BLaER1 treated with 17β-estradiol and CSF1 and Interleukin-3, amounts not matched to agents 10 nM and 100 nM (cell line): ENCODE measurements at regions not wholly inside any gene's neighbourhood (a gene's known extent, or its start where the extent isn't known, plus 50 kb on each side); places are given as distances from the start of the nearest gene placed in this dataset.

ENCODE experiments used
- H3K27ac ChIP-seq, 11 experiments: shearing (Covaris generic); formaldehyde crosslinking; 2 replicates each; pipeline ENCODE4 v1.8.1; 2022
- H3K27me3 ChIP-seq, 11 experiments: shearing (Covaris generic); formaldehyde crosslinking; 2 replicates each; pipeline ENCODE4 v1.8.1; 2022
- H3K36me3 ChIP-seq, 11 experiments: shearing (Covaris generic); formaldehyde crosslinking; 2 replicates each; pipeline ENCODE4 v1.8.1; 2022
- H3K4me1 ChIP-seq, 10 experiments: shearing (Covaris generic); formaldehyde crosslinking; 2 replicates each; pipeline ENCODE4 v1.8.1; 2022
- H3K4me2 ChIP-seq, 11 experiments: shearing (Covaris generic); formaldehyde crosslinking; 2 replicates each; pipeline ENCODE4 v1.8.1; 2022
- H3K4me3 ChIP-seq, 10 experiments: shearing (Covaris generic); formaldehyde crosslinking; 2 replicates each; pipeline ENCODE4 v1.8.1; 2022
- H3K9ac ChIP-seq, 11 experiments: shearing (Covaris generic); formaldehyde crosslinking; 2 replicates each; pipeline ENCODE4 v1.8.1; 2022
- H3K9me3 ChIP-seq, 11 experiments: shearing (Covaris generic); formaldehyde crosslinking; replicated peaks in 1 of 11; 2 replicates each; pipeline ENCODE4 v1.8.1; 2022
- H4K20me1 ChIP-seq, 11 experiments: shearing (Covaris generic); formaldehyde crosslinking; 2 replicates each; pipeline ENCODE4 v1.8.1; 2022
- Cebpa-rat ChIP-seq, 11 experiments: shearing (Covaris generic); IDR thresholded peaks; 2 replicates each; pipeline ENCODE4 v1.8.1; 2022

DNA sequence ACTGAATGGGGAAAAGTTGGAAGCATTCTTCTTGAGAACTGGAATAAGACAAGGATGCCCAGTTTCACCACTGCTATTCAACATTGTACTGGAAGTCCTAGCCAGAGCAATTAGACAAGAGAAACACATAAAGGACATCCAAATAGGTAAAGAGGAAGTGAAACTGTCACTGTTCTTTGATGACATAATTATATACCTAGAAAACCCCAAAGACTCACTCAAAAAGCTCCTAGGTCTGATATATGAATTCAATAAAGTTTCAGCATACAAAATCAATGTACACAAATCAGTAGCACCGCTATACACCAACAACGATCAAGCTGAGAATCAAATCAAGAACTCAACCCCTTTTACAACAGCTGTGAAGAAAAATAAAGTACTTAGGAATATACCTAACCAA is 157.3 kb upstream of the DDHD1 start:
- no peak overlapping the region for H3K4me2 ChIP-seq
- 0 out of 22 replicates have a peak, but pooled peaks cover 0 to 3% (median 0%) of the 10 kb centered on the region in 11 experiments for H3K36me3 ChIP-seq
- H3K4me3 ChIP-seq: no peak overlapping the region
- H3K4me1 ChIP-seq: peaks cover 0 to 14% (median 8%) of the 10 kb centered on the region in 10 experiments; a peak in 12 of 20 replicates
- no peak overlapping the region for H3K27ac ChIP-seq
- no peak for TF ChIP-seq Cebpa-rat (IDR thresholded peaks at IDR 0.05)
- H4K20me1 ChIP-seq: no peaks in the 10 kb centered on the region
- H3K9ac ChIP-seq: no peak overlapping the region
- H3K27me3 ChIP-seq: no peaks in the 10 kb centered on the region
- peaks cover 12 to 38% (median 24%) of the 10 kb centered on the region in 11 experiments; a peak in 20 of 22 replicates for H3K9me3 ChIP-seq

DNA sequence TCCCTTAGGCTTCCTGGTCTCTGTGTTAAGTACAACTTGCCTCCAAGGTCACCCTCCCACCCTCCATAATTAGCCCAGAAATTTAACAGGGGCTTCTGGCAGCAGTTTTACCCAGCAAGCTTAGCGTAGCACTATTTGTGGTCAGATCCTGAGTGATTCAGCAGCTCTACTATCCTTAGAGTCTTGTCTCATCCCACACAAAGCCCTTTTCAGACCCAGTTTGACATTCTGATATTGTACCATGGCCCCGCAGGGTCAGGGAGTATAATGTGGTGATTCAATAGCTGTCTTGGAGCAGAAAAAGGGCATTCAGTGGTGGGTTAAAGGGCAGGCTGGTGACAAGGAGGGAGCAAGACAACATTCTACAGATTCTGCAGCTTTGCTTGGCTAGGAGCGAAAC is 153.8 kb upstream of the DDHD1 start:
- H3K27me3 ChIP-seq: no peaks in the 10 kb centered on the region
- no peak overlapping the region for H3K4me3 ChIP-seq
- no peak overlapping the region for H3K27ac ChIP-seq
- 0 out of 22 replicates have a peak, but pooled peaks cover 0 to 3% (median 0%) of the 10 kb centered on the region in 11 experiments for H3K36me3 ChIP-seq
- peak overlapping the region in 8 of 11 experiments; percentile 47 to 72 (median 64); a peak in 11 of 22 replicates for H3K4me2 ChIP-seq
- peaks cover 6 to 29% (median 21%) of the 10 kb centered on the region in 11 experiments; a peak in 19 of 22 replicates for H3K9me3 ChIP-seq
- H3K9ac ChIP-seq: no peak overlapping the region
- H4K20me1 ChIP-seq: no peaks in the 10 kb centered on the region
- peaks cover 0 to 24% (median 17%) of the 10 kb centered on the region in 10 experiments; a peak in 13 of 20 replicates for H3K4me1 ChIP-seq
- TF ChIP-seq Cebpa-rat (IDR thresholded peaks at IDR 0.05): no peak

DNA sequence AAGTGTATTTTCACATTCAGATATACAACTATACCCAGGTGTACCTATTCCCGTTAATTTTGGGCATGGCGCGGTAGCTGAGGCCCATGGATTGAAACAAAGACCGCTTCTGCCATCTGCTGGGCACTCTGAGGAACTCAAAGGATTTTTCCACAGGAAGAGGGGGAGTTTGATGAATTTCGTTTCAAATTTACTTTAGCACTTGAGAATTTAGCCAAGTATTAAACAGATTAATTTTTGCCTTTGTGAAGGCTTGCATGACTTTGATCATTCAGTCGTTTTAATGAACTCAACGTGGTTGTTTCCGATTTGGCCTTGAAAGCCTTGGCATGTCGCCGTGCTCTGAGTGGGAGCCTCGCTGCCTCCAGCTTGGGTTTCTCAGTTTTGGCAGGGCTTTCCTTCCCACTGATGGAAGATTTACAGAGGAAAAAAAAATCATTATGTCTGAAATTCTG is 153.2 kb upstream of the DDHD1 start:
- peak overlapping the region in 10 of 11 experiments; percentile 30 to 61 (median 47); a peak in 11 of 22 replicates for H3K9ac ChIP-seq
- peaks cover 6 to 23% (median 17%) of the 10 kb centered on the region in 11 experiments; a peak in 19 of 22 replicates for H3K9me3 ChIP-seq
- H3K4me2 ChIP-seq: peak overlapping the region; percentile 47 to 72 (median 64)
- no peaks in the 10 kb centered on the region for H4K20me1 ChIP-seq
- peak overlapping the region; percentile 34 to 62 (median 44); a peak in 17 of 20 replicates for H3K4me3 ChIP-seq
- TF ChIP-seq Cebpa-rat (IDR thresholded peaks at IDR 0.05): no peak
- no peak overlapping the region for H3K27ac ChIP-seq
- 0 out of 22 replicates have a peak, but pooled peaks cover 0 to 3% (median 0%) of the 10 kb centered on the region in 11 experiments for H3K36me3 ChIP-seq
- H3K4me1 ChIP-seq: peaks cover 0 to 24% (median 17%) of the 10 kb centered on the region in 10 experiments; a peak in 13 of 20 replicates
- no peaks in the 10 kb centered on the region for H3K27me3 ChIP-seq

DNA sequence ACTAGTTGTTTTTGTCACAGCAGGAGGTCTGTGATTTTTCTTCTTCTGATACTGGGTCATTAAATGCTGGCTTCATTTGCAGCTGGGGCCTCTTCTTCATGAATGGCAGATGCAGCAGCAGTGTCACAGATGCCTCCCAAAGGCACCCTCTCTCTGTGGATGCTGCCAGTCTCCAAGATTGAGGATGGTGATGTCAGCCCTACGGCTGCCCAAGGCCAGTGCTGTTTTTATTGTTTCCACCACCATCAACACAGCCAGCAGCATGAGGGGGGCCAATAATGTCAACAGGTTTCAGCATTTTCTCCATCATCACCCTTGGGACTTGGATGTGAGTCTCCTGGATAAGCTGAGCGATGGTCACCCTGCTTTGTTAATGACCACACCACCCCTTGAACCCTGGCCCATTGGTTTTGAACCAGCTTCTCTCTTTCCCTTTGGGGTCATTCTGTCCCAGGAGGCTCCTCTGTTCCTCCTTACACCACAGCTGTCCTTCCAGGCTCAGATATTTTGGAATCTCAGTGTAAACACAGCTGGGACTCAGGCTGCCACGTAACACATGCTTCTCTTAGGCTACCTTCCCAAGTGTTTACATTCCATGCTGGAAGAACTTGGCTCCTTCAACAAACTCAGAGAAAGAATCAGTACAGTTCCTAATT is 151.7 kb upstream of the DDHD1 start:
- peaks cover 5 to 8% (median 7%) of the 10 kb centered on the region in 11 experiments; a peak in 16 of 22 replicates for H3K9me3 ChIP-seq
- no peak overlapping the region for H3K4me3 ChIP-seq
- TF ChIP-seq Cebpa-rat (IDR thresholded peaks at IDR 0.05): no peak

DNA sequence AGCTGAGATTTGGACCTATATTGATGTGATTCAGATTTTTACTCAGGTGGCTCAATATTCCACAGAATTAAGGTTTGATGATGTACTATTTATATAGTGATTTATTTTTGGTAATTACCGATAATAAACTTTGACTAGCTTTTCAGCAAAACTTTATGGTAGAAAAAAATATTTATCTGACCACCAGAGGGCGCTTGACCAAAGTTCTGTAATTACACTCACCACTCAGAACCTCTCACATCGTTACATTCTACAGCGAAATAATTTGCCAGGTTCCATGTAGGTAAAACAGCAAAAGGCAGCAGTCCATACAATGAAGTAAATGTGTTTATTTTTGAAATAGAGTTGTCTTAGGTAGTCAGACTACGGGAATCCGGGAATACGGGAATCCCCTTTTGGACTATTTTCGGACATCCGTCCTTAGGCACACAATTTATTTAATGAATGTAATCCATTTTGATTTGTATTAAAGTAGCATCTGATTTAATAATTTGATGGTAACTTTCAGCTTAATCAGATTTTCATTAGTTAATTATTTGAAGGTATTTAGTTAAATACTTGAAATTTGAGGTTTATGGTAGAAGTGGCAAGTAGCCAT is 143.0 kb upstream of the DDHD1 start:
- no peaks in the 10 kb centered on the region for H3K27me3 ChIP-seq
- H3K4me2 ChIP-seq: no peak overlapping the region
- no peaks in the 10 kb centered on the region for H3K36me3 ChIP-seq
- H3K4me3 ChIP-seq: no peak overlapping the region
- TF ChIP-seq Cebpa-rat (IDR thresholded peaks at IDR 0.05): no peak
- H3K9ac ChIP-seq: no peak overlapping the region
- no peak overlapping the region for H3K27ac ChIP-seq
- no peaks in the 10 kb centered on the region for H3K9me3 ChIP-seq
- H4K20me1 ChIP-seq: no peaks in the 10 kb centered on the region
- H3K4me1 ChIP-seq: no peaks in the 10 kb centered on the region

More for the DNA sequence above, 151.7 kb upstream of the DDHD1 start:
- Histone ChIP-seq H3K27me3 (no peaks in the 10 kb centered on the region), H3K27ac (no peak overlapping the region), H3K4me2 (peak overlapping the region in 4 of 11 experiments; percentile 0 to 70 (median 31); a peak in 4 of 22 replicates), H3K9ac (no peak overlapping the region), H3K36me3 (0 out of 22 replicates have a peak, but pooled peaks cover 0 to 3% (median 0%) of the 10 kb centered on the region in 11 experiments), H3K4me1 (peaks cover 0 to 24% (median 17%) of the 10 kb centered on the region in 10 experiments; a peak in 13 of 20 replicates), H4K20me1 (no peaks in the 10 kb centered on the region)

DNA sequence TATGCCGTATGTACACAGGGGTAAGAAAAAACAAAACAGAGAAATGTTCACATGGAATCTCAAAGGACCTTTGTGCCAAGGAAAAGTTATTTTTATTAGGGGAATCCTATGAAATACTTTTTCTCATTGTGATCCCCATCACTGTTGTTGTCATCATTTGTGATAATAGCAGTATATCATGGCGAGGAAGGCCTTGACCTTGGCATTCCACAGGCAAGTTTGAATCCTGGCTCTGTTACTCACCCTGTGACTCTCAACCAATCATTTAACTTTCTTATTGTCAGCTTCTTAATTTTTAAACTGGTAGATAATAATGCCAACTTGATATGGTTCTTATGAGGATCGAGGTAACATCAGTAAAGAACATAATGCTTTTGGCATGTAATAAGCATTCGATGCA is 142.2 kb upstream of the DDHD1 start:
- Histone ChIP-seq H3K36me3 (no peaks in the 10 kb centered on the region), H3K4me1 (no peaks in the 10 kb centered on the region), H3K4me3 (no peak overlapping the region), H3K4me2 (no peak overlapping the region), H4K20me1 (no peaks in the 10 kb centered on the region), H3K9me3 (peaks cover 0 to 1% (median 0%) of the 10 kb centered on the region in 11 experiments; a peak in 1 of 22 replicates), H3K27me3 (no peaks in the 10 kb centered on the region), H3K27ac (no peak overlapping the region), H3K9ac (no peak overlapping the region)
- no peak for TF ChIP-seq Cebpa-rat (IDR thresholded peaks at IDR 0.05)

DNA sequence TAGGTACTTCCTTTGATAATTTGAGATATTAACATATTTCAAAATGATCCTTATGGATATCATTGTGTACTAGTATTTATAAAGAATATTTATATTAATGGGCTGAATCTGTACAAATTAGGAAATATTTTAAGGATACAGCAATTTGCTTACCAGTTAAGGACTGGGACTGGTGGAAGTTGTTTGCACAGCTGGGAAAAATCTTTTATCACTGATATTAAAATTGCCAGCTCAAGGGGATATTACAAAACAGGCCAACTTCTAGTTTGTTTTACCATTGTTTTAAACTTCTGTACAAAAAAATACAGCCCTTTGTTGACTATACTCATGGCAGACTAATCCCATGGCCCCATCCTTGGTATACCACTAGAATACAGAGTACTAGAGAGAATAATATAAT is 133.2 kb upstream of the DDHD1 start:
- Histone ChIP-seq H3K4me3 (no peak overlapping the region), H3K4me2 (no peak overlapping the region), H3K4me1 (no peaks in the 10 kb centered on the region), H3K27ac (no peak overlapping the region), H4K20me1 (no peaks in the 10 kb centered on the region), H3K9ac (no peak overlapping the region), H3K36me3 (0 out of 22 replicates have a peak, but pooled peaks cover 0 to under 1% (median 0%) of the 10 kb centered on the region in 11 experiments), H3K27me3 (no peaks in the 10 kb centered on the region), H3K9me3 (peaks cover 14 to 26% (median 18%) of the 10 kb centered on the region in 11 experiments)
- no peak for TF ChIP-seq Cebpa-rat (IDR thresholded peaks at IDR 0.05)

DNA sequence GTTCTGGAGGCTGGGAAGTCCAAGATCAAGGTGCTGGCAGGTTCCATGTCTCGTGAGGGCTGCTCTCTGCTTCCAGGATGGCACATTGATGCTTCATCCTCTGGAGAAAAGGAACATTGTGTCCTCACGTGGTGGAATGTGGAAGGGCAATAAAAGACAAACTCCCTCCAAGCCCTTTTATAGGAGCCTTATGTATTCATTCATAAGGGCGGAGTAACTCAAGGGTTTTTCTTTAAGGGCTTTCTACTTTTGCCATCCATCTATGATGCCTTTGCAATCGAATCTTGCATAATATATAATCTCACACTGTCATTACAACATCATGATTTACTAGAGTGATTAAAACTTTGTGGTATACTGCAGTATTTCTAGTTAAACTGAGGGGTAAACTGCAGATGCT is 132.7 kb upstream of the DDHD1 start:
- no peak overlapping the region for H3K4me3 ChIP-seq
- no peaks in the 10 kb centered on the region for H3K27me3 ChIP-seq
- 0 out of 22 replicates have a peak, but pooled peaks cover 0 to 3% (median 0%) of the 10 kb centered on the region in 11 experiments for H3K36me3 ChIP-seq
- no peaks in the 10 kb centered on the region for H3K4me1 ChIP-seq
- no peak overlapping the region for H3K4me2 ChIP-seq
- no peak for TF ChIP-seq Cebpa-rat (IDR thresholded peaks at IDR 0.05)
- H3K9me3 ChIP-seq: peaks cover 19 to 31% (median 23%) of the 10 kb centered on the region in 11 experiments
- no peak overlapping the region for H3K9ac ChIP-seq
- no peaks in the 10 kb centered on the region for H4K20me1 ChIP-seq
- no peak overlapping the region for H3K27ac ChIP-seq

DNA sequence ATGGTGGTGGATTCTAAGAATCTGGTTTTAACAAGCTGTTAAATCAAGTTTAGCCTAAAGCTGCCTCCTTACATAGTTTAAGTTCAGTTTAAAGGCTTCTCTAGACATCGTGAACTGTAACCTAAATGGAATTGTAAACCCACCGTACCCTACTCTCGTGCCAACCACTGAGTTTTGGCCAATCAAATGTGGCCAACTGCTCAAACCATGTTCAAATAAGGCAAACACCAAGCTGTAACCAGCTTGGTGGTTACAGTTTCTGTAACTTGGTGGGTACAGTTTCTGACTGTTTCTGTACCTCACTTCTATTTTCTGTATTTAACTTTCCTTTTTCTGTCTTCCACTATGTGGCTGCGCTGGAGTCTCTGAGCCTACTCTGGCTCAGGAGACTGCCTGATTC is 131.9 kb upstream of the DDHD1 start:
- Histone ChIP-seq H3K4me1 (no peaks in the 10 kb centered on the region), H3K9me3 (peaks cover 26 to 35% (median 30%) of the 10 kb centered on the region in 11 experiments), H3K27me3 (no peaks in the 10 kb centered on the region), H3K27ac (no peak overlapping the region), H3K4me2 (no peak overlapping the region), H3K9ac (no peak overlapping the region), H4K20me1 (no peaks in the 10 kb centered on the region), H3K36me3 (0 out of 22 replicates have a peak, but pooled peaks cover 0 to 3% (median 0%) of the 10 kb centered on the region in 11 experiments), H3K4me3 (no peak overlapping the region)
- TF ChIP-seq Cebpa-rat (IDR thresholded peaks at IDR 0.05): no peak
